RWPE2 (cell line): ENCODE measurements at regions not wholly inside any gene's neighbourhood (a gene's known extent, or its start where the extent isn't known, plus 50 kb on each side); places are given as distances from the start of the nearest gene placed in this dataset.

Experiments used
- ATAC-seq: fragments of 200-7000 bp; cut with Tn5 transposase; 3 replicates; pipeline ENCODE4 v1.9.1; 2021; ENCODE audit warnings: low read depth
- DNase-seq: peaks from one replicate; pipeline ENCODE4 v3.0.0-alpha.2; 2020; ENCODE audit warnings: low spot score
- H3K27ac ChIP-seq: fragments of 450-650 bp; 2 replicates; pipeline ENCODE4 v1.5.1; 2017; ENCODE audit warnings: mild to moderate bottlenecking; ENCODE audit not compliant: poor library complexity, severe bottlenecking
- H3K27me3 ChIP-seq: fragments of 250-450 bp; sonication (Bioruptor Pico); 2 replicates; pipeline ENCODE4 v1.5.1; 2021; ENCODE audit warnings: mild to moderate bottlenecking, moderate library complexity; ENCODE audit not compliant: insufficient read depth, poor library complexity, severe bottlenecking
- H3K36me3 ChIP-seq: fragments of 250-450 bp; sonication (Bioruptor Pico); 2 replicates; pipeline ENCODE4 v1.5.1; 2020; ENCODE audit warnings: low read depth, mild to moderate bottlenecking, moderate library complexity
- H3K4me1 ChIP-seq: fragments of 250-450 bp; sonication (Bioruptor Pico); 2 replicates; pipeline ENCODE4 v1.5.1; 2021; ENCODE audit warnings: mild to moderate bottlenecking, moderate library complexity; ENCODE audit not compliant: insufficient read depth, poor library complexity, severe bottlenecking
- H3K4me3 ChIP-seq: fragments of 250-450 bp; sonication (Bioruptor Pico); 2 replicates; pipeline ENCODE4 v1.5.1; 2021; ENCODE audit warnings: mild to moderate bottlenecking, moderate library complexity; ENCODE audit not compliant: severe bottlenecking
- H3K9me3 ChIP-seq: fragments of 250-450 bp; sonication (Bioruptor Pico); 2 replicates; pipeline ENCODE4 v1.5.1; 2021; ENCODE audit warnings: mild to moderate bottlenecking, moderate library complexity; ENCODE audit not compliant: severe bottlenecking
- CTCF ChIP-seq: fragments of 450-650 bp; IDR thresholded peaks from one replicate; pipeline ENCODE4 v1.5.1; 2017; ENCODE audit warnings: mild to moderate bottlenecking, moderate library complexity; ENCODE audit not compliant: poor library complexity, severe bottlenecking

GRCh38 chr1:4122513-4123160, 222.6 kb upstream of the C1orf174 start:
- Histone ChIP-seq H3K9me3 (no peaks in the 10 kb centered on the region), H3K27ac (no peak overlapping the region), H3K4me3 (no peak overlapping the region), H3K27me3 (no peaks in the 10 kb centered on the region), H3K36me3 (no peaks in the 10 kb centered on the region), H3K4me1 (no peaks in the 10 kb centered on the region)
- ATAC-seq (no peak), DNase-seq (no peak)
- TF ChIP-seq CTCF: no peak

GRCh38 chr1:4124631-4125145, 224.6 kb upstream of the C1orf174 start:
- Histone ChIP-seq H3K36me3 (no peaks in the 10 kb centered on the region), H3K27ac (no peak overlapping the region), H3K4me3 (no peak overlapping the region), H3K27me3 (no peaks in the 10 kb centered on the region), H3K4me1 (no peaks in the 10 kb centered on the region), H3K9me3 (no peaks in the 10 kb centered on the region)
- no peak for ATAC-seq
- no peak for DNase-seq
- TF ChIP-seq CTCF: no peak

GRCh38 chr1:4126251-4126650, 226.2 kb upstream of the C1orf174 start:
- H3K27me3 ChIP-seq: no peaks in the 10 kb centered on the region
- H3K27ac ChIP-seq: no peak overlapping the region
- no peaks in the 10 kb centered on the region for H3K4me1 ChIP-seq
- H3K36me3 ChIP-seq: no peaks in the 10 kb centered on the region
- DNase-seq (no peak), ATAC-seq (no peak)
- no peak for TF ChIP-seq CTCF
- no peaks in the 10 kb centered on the region for H3K9me3 ChIP-seq
- H3K4me3 ChIP-seq: no peak overlapping the region

- no peak for ATAC-seq
These were observed 226.9 kb upstream of the C1orf174 start for GRCh38 chr1:4126731-4127591.

More at GRCh38 chr1:4126731-4127591, 226.9 kb upstream of the C1orf174 start:
- Histone ChIP-seq H3K36me3 (no peaks in the 10 kb centered on the region), H3K9me3 (no peaks in the 10 kb centered on the region), H3K4me1 (no peaks in the 10 kb centered on the region), H3K27me3 (no peaks in the 10 kb centered on the region), H3K27ac (no peak overlapping the region), H3K4me3 (no peak overlapping the region)
- no peak for DNase-seq
- no peak for TF ChIP-seq CTCF
